Glomerular visceral epithelial cell (primary cell): ENCODE measurements at regions not wholly inside any gene's neighbourhood (a gene's known extent, or its start where the extent isn't known, plus 50 kb on each side); places are given as distances from the start of the nearest gene placed in this dataset.

Experiments used
- DNase-seq: peaks from one replicate; pipeline ENCODE4 v3.0.0-alpha.2; 2016; ENCODE audit errors: extremely low spot score

DNA sequence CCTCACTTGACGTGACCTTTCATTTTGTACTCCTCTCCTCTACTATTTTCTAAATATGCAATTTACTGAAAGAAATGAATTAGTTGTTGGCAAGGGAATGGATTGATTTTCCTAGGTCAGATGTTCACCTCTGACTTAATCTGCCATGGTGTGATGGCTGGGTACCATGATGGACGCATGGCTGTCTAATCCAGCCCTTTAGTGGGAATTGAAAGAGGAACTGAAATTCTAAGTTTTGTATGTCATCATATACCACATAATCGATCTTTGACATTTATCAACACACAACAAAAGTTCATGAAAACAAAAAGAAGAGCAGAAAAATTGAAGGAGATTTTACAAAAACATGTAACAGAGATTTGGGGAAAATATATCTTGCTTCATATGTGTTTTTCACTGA is 331.3 kb upstream of the SNX7 start:
- no peak for DNase-seq

GRCh38 chr1:98328855-98329254 is 332.7 kb upstream of the SNX7 start:
- DNase-seq, result no peak

- peak; percentile 22 for DNase-seq
Observed at GRCh38 chr1:98327220-98327861, 334.2 kb upstream of the SNX7 start.

DNA sequence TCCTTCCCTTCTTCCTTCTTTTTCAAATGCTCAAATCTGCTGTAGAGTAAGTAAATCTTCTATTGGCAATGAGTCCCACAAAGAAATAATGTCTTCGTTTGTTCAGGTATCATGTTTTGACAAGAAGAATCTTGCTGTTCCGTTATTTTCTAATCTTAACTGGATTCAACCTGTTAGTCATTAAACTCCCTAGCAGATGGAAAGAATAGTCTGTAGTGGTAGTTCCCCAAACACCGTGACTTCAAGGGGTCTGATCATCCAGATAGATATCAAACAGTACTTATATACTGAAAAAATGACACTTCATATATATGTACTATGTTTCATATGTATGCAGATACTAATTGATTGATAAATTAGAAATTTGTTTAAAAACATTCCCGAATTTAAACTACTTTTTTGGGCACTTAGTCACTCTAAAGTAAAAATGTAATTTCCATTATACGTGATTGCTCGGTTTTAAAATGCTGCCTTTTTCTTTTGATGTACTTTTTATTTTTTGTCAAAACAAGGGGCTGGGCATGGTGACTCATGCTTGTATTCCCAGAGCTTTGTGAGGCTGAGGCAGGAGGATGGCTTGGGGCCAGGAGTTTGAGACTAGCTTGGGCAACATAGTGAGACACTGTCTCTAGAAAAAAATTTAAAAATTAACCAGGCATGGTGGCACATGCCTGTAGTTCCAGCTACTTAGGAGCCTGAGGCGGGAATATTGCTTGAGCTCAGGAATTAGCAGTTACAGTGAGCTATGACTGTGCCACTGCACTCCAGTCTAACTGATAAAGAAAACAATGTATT is 335.7 kb upstream of the SNX7 start:
- peak; percentile 98 for DNase-seq

- DNase-seq, result peak; percentile 97
Observed at GRCh38 chr1:98323906-98324358, 337.6 kb upstream of the SNX7 start.

DNA sequence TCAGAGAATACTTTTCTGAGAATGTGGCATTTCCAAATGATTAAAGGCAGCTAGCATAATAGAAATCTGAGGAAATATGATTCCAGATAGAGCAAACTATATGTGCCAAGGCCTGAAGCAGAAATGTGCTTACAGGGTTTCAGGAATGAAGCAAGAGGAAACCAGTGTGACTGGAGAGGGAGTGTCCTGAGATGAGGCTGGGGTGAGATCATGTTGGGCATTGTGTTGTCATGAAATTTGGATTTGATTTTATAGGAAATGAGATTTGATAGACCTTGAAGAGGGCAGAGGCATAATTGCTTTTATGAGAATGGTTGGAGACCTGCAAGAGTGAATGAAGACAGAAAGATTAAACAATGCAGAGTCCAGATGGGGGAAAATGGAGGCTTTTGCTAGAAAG is 338.1 kb upstream of the SNX7 start:
- peak; percentile 75 for DNase-seq

DNA sequence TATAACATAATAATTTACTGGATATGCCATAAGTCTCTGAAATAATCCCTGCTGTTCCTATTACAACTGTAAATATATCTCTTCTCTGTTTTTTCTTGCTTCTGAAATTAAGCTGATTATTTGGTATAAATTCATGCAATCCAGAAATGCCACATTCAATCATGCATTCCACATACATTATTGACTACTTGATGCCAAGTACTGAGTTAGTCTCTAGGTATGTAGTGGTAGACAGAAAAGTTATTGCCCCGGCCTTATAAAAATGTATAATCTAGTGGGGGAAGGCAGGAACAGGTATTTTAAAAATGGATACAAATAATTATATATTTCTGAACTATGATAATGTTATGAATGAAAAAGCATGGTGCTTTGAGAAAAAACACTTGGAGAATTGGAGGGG is 338.6 kb upstream of the SNX7 start:
- DNase-seq, result peak; percentile 18

DNA sequence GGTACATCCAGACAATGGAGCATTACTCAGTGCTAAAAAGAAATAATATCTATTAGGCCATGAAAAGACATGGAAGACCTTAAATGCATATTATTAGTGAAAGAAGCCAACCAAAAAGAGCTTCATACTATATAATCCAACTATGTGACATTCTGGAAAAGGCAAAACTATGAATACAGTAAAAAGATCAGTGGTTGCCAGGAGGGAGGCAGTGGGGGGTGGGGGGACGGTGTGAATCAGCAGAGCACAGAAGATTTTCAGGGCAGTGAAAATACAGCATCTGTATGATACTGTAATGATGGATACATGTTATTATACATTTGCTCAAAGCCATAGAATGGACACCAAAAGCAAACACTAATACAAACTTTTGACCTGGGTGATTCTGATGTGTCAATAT is 339.4 kb upstream of the SNX7 start:
- DNase-seq, result no peak

- no peak for DNase-seq
Observed at GRCh38 chr1:98321191-98321590, 340.3 kb upstream of the SNX7 start.

- no peak for DNase-seq
Observed at GRCh38 chr1:98316286-98316905, 345.1 kb upstream of the SNX7 start.

DNA sequence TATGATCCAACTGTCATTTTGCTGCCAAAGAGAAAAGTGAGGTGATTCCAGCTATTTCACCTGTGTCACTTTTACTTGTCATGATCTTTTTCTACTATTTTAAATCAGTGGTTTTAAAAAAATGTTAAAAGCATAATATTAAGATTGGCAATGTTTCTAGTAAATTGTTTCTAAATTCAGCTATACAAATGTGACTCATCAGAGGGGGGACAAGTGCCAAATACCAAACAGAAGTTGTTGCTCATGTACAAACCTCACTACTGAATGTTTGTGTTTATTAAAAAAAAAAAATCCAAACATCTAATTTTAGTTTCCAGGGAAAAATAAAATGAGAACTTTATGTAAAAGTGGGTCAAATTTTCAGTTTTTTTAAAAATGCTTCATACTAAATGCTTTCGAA is 346.2 kb upstream of the SNX7 start:
- no peak for DNase-seq

GRCh38 chr1:98314601-98315000 is 346.9 kb upstream of the SNX7 start:
- DNase-seq, result no peak

DNA sequence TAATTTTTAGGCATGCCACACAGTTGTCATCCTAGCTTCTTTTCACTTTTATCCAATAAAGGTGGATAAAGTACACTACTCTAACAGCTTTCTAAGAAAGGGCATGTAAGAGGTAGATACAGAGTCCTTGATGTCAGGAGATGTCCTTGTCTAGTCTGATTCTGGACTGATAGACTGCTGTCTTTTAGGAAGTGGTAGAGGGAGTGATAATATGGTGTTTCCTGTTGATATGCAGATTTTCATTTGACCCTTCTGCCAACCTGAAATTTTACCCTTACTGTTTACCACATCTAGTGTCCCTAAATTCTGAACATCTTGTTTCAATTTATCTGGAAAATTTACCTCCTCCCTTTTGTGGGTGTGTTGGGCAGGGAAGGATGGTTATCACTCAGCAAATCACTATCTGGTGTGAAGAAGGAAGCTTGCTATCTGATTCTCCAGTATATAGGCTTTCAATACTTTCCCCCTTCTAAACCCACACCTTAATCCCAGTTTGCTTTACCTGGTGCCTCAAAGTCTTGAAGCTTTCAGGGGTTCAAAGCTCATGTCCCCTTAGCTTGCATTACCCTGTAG is 354.9 kb upstream of the SNX7 start:
- DNase-seq, result no peak

DNA sequence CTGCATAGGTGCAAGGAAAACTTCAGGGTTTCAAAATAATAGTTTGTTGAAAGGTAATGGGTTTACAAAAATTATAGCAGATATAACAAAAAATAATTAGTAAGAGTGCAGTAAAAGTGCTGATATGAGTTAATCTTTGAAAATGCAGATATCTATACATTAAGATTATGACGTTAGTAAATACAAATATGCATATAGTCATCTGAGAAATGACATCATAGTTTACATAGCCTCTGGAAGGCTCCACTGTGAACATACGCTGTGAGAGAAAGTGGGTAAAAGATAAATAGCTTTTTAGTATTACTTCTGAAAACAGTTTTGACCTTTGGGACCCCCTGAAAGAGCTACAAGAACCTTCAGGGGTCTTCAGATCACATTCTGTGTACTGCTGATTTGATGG is 356.2 kb upstream of the SNX7 start:
- no peak for DNase-seq

- no peak for DNase-seq
Observed at GRCh38 chr1:98304888-98305287, 356.6 kb upstream of the SNX7 start.

DNA sequence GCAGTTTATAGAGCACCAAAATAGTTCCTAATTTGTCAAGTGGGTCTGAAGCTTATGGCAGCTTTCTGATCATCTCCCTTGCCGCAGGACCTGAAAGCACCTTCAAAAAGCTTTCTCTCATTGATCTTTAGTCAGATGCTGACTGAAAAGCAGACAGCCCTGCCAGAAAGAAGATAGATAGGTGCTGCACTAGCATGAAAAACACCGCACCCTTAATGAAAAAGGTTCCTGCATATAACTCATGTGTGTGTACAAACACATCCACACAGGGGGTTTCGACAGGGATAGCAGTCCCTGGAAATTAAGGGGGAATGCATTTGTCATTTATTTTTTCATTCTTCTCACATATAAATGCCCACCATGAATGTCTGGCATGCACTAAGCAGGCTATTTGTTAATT is 361.7 kb upstream of the SNX7 start:
- no peak for DNase-seq

DNA sequence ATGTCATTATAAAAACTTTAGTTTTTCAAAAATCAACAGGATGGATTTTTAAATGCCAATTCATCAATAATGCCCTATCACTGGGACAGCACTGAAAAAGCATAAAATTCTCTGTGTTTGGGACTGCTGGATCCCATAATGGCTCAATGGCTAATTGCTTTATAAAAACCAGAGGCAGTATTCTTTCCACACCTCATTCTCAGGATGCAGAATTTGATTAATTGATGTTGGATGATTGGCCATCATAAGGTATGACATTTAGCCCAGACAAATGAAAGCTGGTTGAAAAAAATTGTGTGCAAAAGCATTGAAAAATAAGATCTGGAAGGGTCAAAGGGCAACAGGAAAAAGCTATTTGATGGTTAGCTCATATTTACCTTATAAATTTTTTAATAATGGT is 362.2 kb upstream of the SNX7 start:
- DNase-seq, result no peak

GRCh38 chr1:98298319-98298718 is 363.2 kb upstream of the SNX7 start:
- DNase-seq, result no peak

DNA sequence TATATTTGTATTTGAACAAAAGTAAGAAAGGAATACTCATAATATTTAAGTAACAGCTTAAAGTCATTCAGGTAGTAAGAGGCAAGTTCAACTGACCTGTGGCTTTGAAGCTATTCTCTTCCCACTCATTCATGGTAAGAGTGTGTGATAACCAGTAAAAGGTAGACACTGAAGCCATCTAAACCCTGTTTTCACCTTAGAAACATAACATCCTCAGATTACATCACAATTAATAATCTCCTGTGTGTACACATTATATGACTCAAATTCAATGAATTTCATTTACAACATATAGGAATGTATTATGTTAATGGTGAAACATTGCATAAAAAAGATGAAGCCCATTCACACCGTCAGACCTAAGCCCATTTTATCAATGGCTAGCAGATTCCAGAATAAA is 364.8 kb upstream of the SNX7 start:
- DNase-seq, result no peak

- no peak for DNase-seq
Observed at GRCh38 chr1:98294127-98294526, 367.4 kb upstream of the SNX7 start.

GRCh38 chr1:98292994-98293393 is 368.5 kb upstream of the SNX7 start:
- no peak for DNase-seq

DNA sequence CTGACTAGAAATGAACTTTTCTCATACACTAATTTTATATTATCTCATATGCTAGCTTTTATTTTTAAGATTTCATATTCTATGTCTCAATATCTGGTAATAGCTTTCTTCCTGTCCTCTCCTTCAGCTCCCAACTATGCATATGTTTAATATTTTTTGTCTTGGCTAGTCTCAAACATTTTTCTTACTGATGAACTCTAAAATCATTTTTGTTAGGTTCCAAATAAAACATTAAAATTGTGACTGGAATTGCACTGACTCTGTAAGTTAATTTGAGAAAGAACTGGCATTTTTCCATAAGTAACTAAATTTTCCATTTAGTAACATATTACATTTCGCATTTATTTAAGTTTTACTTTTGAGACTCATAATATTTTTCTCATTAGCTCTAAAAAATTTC is 368.5 kb upstream of the DPYD start:
- no peak for DNase-seq

- DNase-seq, result no peak
Observed at GRCh38 chr1:98288494-98288893, 367.7 kb upstream of the DPYD start.
